AG08396 (cell line): ENCODE measurements at regions not wholly inside any gene's neighbourhood (a gene's known extent, or its start where the extent isn't known, plus 50 kb on each side); places are given as distances from the start of the nearest gene placed in this dataset.

ENCODE experiments used
- DNase-seq: peaks from one replicate; pipeline ENCODE4 v3.0.0; 2012; ENCODE audit warnings: low spot score, mixed read lengths

GRCh38 chr17:79501910-79502309, 108.9 kb downstream of the RBFOX3 start:
- no peak for DNase-seq

GRCh38 chr17:79500745-79501618, 109.9 kb downstream of the RBFOX3 start:
- no peak for DNase-seq

GRCh38 chr17:79498854-79499253, 112.0 kb downstream of the RBFOX3 start:
- no peak for DNase-seq

- no peak for DNase-seq
Measured at GRCh38 chr17:79497777-79498348, 113.0 kb downstream of the RBFOX3 start.

GRCh38 chr17:79496422-79497005, 114.3 kb downstream of the RBFOX3 start:
- DNase-seq: no peak

GRCh38 chr17:79495665-79496064, 115.2 kb downstream of the RBFOX3 start:
- DNase-seq: no peak

GRCh38 chr17:79491006-79491405, 119.8 kb downstream of the RBFOX3 start:
- no peak for DNase-seq

GRCh38 chr17:79490530-79490929, 120.3 kb downstream of the RBFOX3 start:
- no peak for DNase-seq

- no peak for DNase-seq
Measured at GRCh38 chr17:79487149-79487548, 123.7 kb downstream of the RBFOX3 start.

- DNase-seq: no peak
Measured at GRCh38 chr17:79485991-79486390, 124.9 kb downstream of the RBFOX3 start.

- DNase-seq: no peak
Measured at GRCh38 chr17:79485419-79485985, 125.3 kb downstream of the RBFOX3 start.

GRCh38 chr17:79484600-79485418, 126.0 kb downstream of the RBFOX3 start:
- DNase-seq: no peak

GRCh38 chr17:79483842-79484241, 127.0 kb downstream of the RBFOX3 start:
- no peak for DNase-seq

- DNase-seq: no peak
Measured at GRCh38 chr17:79482727-79483521, 127.9 kb downstream of the RBFOX3 start.

GRCh38 chr17:79479876-79480275, 131.0 kb downstream of the RBFOX3 start:
- DNase-seq: no peak

GRCh38 chr17:79478841-79479240, 132.0 kb downstream of the RBFOX3 start:
- DNase-seq: no peak

- no peak for DNase-seq
Measured at GRCh38 chr17:79478051-79478461, 132.8 kb downstream of the RBFOX3 start.

- no peak for DNase-seq
Measured at GRCh38 chr17:79476074-79476652, 134.7 kb downstream of the RBFOX3 start.

GRCh38 chr17:79473876-79474440, 136.9 kb downstream of the RBFOX3 start:
- DNase-seq: no peak

- DNase-seq: no peak
Measured at GRCh38 chr17:79473111-79473875, 137.6 kb downstream of the RBFOX3 start.
